Retinal pigment epithelial cell (primary cell): ENCODE measurements at regions not wholly inside any gene's neighbourhood (a gene's known extent, or its start where the extent isn't known, plus 50 kb on each side); places are given as distances from the start of the nearest gene placed in this dataset.

Source experiments
- DNase-seq: peaks from one replicate; pipeline ENCODE4 v3.0.0-alpha.2; 2010; ENCODE audit warnings: low read depth
- H3K4me3 ChIP-seq: 2 replicates; pipeline ENCODE4 v1.5.1; 2011; ENCODE audit warnings: mild to moderate bottlenecking, low read length, control low read depth, moderate library complexity
- TF ChIP-seq, protein P1 (sequence below): conservative IDR thresholded peaks from 2 replicates; pipeline ENCODE4 v1.5.1; 2011; ENCODE audit warnings: low read depth, low read length, control low read depth, inconsistent platforms

DNA sequence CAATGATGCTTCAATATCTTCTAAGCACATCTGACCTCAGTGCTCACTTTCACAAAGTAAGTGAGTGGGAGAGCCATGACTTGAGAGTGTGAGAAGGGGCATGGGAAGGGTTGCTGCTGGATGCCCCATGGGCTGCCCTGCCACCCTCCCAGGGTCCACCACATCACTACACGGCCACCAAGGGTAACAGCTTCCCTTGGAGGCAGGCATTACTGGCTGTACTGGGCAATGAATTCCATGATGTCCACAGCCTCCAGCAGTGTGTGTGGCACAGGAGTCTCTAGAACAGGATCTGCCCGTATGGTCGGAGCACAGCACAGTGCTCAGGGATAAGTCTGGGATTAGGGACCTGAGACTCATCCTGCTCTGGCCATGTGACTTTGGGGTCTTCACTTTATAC lies 481.0 kb upstream of the MYT1L start:
- TF ChIP-seq, protein P1, sequence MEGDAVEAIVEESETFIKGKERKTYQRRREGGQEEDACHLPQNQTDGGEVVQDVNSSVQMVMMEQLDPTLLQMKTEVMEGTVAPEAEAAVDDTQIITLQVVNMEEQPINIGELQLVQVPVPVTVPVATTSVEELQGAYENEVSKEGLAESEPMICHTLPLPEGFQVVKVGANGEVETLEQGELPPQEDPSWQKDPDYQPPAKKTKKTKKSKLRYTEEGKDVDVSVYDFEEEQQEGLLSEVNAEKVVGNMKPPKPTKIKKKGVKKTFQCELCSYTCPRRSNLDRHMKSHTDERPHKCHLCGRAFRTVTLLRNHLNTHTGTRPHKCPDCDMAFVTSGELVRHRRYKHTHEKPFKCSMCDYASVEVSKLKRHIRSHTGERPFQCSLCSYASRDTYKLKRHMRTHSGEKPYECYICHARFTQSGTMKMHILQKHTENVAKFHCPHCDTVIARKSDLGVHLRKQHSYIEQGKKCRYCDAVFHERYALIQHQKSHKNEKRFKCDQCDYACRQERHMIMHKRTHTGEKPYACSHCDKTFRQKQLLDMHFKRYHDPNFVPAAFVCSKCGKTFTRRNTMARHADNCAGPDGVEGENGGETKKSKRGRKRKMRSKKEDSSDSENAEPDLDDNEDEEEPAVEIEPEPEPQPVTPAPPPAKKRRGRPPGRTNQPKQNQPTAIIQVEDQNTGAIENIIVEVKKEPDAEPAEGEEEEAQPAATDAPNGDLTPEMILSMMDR = no peak
- no peak for DNase-seq

GRCh38 chr2:2810504-2810903 lies 479.4 kb upstream of the MYT1L start:
- no peak overlapping the region for H3K4me3 ChIP-seq
- TF ChIP-seq, protein P1 = no peak
- DNase-seq = no peak

More for the DNA sequence above, 481.0 kb upstream of the MYT1L start:
- no peak overlapping the region for H3K4me3 ChIP-seq

DNA sequence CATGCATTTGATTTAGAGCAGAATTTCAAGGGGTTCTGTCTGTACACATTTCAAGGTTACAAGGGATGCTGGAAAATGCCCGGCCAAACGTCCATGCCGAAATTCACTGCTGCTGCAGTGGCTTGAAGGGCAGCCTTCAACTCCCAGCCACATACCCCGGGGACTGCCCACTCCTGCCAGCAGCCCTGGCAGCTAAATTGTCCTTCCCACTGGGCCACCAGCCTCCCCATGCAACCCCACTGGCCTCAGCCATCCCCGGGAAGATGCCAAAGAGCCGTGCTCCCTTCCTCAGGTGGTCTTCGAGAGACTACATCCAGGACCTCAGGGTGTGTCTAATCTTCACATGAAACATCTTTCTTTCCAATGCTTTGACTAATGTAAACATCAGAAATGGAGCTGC lies 478.7 kb upstream of the MYT1L start:
- H3K4me3 ChIP-seq = no peak overlapping the region
- TF ChIP-seq, protein P1 = no peak
- no peak for DNase-seq

GRCh38 chr2:2808551-2809058 lies 477.5 kb upstream of the MYT1L start:
- TF ChIP-seq, protein P1 = no peak
- no peak for DNase-seq
- no peak overlapping the region for H3K4me3 ChIP-seq

GRCh38 chr2:2806711-2807110 lies 475.6 kb upstream of the MYT1L start:
- DNase-seq = no peak
- TF ChIP-seq, protein P1 = no peak
- H3K4me3 ChIP-seq = no peak overlapping the region

DNA sequence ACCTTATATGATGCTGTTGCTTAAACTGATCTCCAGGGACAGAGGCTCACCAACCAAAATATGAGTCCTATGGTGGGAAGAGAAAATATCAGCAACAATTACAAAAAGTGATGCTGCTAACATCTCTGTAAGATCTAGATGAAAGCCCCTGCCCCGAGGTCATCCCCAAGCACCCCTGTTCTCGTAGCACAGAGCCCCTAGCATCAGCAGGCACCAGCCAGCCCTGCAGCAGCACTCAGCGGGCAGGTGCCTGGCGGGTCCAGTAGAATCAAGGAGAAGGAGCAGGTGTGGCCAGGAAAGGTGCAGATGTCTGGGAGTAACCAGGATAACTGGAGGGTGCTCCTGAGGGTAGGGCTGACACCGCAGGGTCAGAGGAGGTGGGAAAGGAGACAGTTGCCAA lies 474.2 kb upstream of the MYT1L start:
- DNase-seq = no peak
- TF ChIP-seq, protein P1 = no peak
- H3K4me3 ChIP-seq = no peak overlapping the region

DNA sequence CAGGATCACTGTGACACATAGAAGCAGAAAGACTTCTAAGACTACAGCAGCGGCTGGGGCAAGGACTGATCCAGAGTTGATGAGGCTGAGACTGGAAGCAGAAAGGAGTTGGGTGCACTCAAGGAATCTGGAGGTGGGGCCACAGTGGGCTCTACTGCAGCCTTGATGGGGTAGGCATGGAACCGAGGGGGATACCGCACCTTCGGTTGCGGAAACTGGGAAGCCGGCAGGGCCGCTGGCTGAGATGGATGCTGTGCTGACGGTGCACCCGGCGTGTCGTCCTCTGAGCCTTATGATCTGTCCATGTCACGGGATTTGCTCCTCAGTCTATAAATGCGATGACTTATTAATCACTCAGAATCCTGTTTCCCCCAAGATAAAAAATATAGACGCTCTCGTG lies 473.5 kb upstream of the MYT1L start:
- TF ChIP-seq, protein P1 = no peak
- no peak for DNase-seq
- no peak overlapping the region for H3K4me3 ChIP-seq
